ENCODE measurements at regions not wholly inside any gene's neighbourhood (a gene's known extent, or its start where the extent isn't known, plus 50 kb on each side); places are given as distances from the start of the nearest gene placed in this dataset.

GRCh38 chr3:30440880-30441279 lies 165.5 kb upstream of the TGFBR2 start:
- TF ChIP-seq CTCF (conservative IDR thresholded peaks at IDR 0.05; ENCODE audit: low read depth in 2 of 2): no peak
- TF ChIP-seq REST (IDR thresholded peaks at IDR 0.05; ENCODE audit: unreplicated experiment): no peak
- TF ChIP-seq EZH2 (IDR thresholded peaks at IDR 0.05; ENCODE audit: low read depth, unreplicated experiment): no peak
- TF ChIP-seq ZNF114 (CRISPR knock-in tag; IDR thresholded peaks at IDR 0.05): no peak
- no peak for TF ChIP-seq EZH2phosphoT487 (IDR thresholded peaks at IDR 0.05; ENCODE audit: unreplicated experiment)
- no peak for TF ChIP-seq POLR2AphosphoS5 (IDR thresholded peaks at IDR 0.05; ENCODE audit: low read depth)
- no peak for TF ChIP-seq CREB1 (CRISPR knock-in tag; IDR thresholded peaks at IDR 0.05; ENCODE audit: low read depth)
- TF ChIP-seq STAT1 (IDR thresholded peaks at IDR 0.05; ENCODE audit: unreplicated experiment): no peak
- no peak for TF ChIP-seq ETS1 (IDR thresholded peaks at IDR 0.05)
- TF ChIP-seq JUNB (IDR thresholded peaks at IDR 0.05; ENCODE audit: unreplicated experiment): no peak
- no peak for TF ChIP-seq ZNF331 (CRISPR knock-in tag; IDR thresholded peaks at IDR 0.05; ENCODE audit: low read depth)
- TF ChIP-seq NANOG (IDR thresholded peaks at IDR 0.05; ENCODE audit: borderline replicate concordance): no peak
- TF ChIP-seq ZNF462 (CRISPR knock-in tag; IDR thresholded peaks at IDR 0.05): no peak

Data from GM23338 (cell line).